SW480 (cell line): ENCODE measurements at regions not wholly inside any gene's neighbourhood (a gene's known extent, or its start where the extent isn't known, plus 50 kb on each side); places are given as distances from the start of the nearest gene placed in this dataset.

Experiments used
- DNase-seq: peaks from one replicate; pipeline ENCODE4 v3.0.0-alpha.2; 2016; ENCODE audit warnings: low spot score

DNA sequence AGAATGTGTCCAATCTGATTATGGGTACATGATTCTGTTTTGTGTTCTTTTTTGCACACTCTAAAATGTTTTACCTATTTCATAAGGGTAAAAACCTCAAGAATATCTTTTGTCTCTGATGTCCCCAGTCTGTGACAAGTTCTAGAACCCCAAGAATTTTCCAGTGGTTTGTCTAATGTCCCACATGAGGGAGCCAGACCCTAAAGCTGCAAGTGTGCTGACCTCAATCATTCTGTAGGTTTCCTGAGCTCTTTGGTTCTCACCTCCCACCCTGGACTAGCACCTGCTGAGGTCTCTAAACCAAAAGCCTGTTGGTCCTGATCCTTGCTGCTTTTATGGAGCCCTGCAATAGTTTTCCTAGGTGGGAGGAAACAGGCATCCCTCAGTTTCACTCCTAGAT, 149.8 kb upstream of the MPPED2 start:
- no peak for DNase-seq

- DNase-seq: no peak
These were observed 147.6 kb upstream of the MPPED2 start for GRCh38 chr11:30733748-30734147.

GRCh38 chr11:30730011-30730410, 143.9 kb upstream of the MPPED2 start:
- DNase-seq: no peak

DNA sequence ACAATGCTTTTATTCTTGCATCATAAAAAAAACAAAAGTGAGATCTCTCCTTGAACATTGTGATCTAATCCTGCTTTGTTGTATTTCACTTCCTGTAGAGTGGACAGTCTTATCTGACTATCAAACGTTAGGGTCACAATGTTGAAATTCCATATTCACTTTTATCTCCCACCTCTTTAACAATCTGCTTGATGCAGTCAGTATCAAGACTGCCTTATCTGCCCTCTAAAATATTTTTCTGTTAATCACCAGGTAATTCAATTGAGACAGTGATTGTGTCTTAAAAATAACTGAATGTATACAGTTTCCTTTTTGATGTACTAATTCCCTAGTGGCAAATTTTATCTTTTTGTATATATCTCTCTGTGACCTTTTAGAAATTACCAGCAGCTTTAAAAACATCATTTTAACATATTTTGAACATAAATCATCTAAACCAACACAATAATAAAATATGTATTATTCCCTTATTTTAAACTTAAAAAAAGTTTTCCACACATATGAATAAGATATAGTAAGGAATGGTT, 143.1 kb upstream of the MPPED2 start:
- DNase-seq: no peak

- no peak for DNase-seq
These were observed 139.6 kb upstream of the MPPED2 start for GRCh38 chr11:30725645-30726195.

DNA sequence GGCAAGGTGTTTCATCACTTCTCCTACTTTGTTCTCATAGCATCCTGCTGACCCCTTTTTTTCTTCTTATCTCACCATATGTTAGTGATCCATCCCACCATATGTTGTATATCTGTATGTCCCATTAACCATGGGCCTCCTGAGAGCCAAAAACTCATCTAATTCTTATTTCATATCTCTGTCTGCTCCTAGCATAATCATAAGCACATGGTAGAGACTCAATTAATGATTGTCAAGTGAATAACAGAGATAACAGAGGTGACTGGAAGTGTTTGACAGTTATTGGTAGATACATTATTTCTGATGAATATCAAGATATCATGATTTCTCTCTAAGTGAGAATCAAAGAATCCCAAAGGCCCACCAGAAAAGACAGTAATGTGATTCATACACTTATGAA, 138.1 kb upstream of the MPPED2 start:
- no peak for DNase-seq

DNA sequence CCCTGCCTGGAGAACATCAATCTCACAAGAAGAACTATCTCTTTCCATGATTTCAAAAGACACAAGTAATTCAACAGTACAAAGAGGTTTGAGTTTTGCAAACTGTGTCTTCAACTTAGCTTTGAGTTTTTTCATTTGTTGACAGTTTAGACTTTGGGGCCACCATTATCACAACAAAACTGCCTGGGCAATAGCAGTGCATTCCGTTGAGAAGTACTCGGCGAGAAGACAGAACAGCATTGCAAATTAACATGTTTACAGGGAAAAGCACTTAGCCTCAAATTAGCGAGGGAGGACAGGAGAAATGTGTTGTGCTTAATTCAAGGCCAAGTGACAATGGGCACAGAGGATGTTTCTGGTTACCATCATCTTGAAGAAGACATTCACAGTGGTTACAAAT, 133.2 kb upstream of the MPPED2 start:
- DNase-seq: no peak

- no peak for DNase-seq
These were observed 131.5 kb upstream of the MPPED2 start for GRCh38 chr11:30717641-30718040.

- no peak for DNase-seq
These were observed 130.9 kb upstream of the MPPED2 start for GRCh38 chr11:30717009-30717408.

DNA sequence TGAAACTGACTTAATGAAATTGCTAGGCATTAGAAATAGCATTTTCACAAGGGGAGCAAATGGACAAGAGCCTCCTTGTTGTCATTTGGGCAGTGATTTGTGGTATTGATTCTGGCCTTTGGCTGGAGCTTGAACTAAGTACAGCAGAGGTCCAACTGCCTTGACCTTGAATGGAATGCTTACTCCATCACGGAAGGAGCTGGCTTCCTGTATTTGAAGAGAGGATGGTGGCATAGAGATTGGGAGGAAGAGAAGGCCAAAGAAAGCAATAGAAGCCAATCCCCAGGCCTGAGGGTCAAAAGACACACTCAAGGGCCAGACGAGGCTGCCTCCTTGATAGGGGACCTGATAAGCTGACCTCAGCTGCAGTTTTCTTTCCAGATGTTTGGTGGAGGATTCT, 126.6 kb upstream of the MPPED2 start:
- DNase-seq: no peak

GRCh38 chr11:30710221-30710620, 124.1 kb upstream of the MPPED2 start:
- no peak for DNase-seq

DNA sequence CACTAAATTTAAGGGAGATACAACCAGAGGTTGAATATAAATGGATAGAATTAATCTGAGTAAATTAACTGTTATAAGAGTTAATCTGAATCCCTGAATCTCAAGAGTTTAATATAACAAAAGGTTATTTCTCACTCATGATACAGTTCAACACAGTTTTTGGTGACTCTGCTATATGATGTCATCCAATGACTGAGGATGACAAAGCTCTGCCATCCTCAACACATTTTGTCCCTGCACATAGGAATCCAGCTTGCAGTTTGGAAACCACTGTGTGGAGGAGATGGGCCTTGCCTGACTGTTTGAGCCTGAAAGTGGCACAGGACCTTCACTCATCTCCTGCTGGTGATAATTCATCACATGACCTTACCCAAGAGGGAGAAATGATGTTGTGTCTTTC, 121.0 kb upstream of the MPPED2 start:
- no peak for DNase-seq

DNA sequence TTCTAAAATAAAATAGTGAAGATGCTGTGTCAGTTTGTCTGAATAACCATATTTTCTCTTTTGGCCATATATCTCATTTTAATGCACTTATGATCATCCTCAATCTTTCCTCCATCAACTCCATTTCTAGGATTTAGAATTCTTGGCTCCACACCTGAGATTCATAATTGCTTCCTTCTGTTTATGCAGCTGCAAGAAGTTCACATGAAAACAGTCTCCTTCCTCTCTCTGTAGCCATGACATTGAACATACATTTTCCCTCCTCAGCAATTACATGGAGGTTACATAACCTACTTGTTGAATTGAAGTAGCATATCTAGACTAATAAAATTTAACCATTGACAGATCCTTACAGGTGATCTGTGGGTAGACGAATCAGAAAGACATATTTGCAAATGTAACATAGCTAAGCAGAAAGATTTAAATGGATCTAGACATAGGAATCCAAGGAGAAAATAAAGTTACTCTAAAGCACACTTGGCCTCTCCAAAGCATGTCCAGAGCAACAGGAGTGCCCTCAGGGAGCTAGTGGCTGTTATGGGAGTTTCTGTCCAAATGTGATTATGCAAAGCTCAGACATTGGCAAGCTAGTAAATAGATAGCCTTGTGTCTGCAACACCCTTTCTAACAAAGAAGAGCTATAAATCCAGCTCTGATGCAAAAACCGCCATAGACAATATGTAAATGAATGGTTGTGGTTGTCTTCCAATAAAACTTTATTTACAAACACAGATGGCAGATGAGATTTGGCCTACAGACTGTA, 119.9 kb upstream of the MPPED2 start:
- DNase-seq: no peak

DNA sequence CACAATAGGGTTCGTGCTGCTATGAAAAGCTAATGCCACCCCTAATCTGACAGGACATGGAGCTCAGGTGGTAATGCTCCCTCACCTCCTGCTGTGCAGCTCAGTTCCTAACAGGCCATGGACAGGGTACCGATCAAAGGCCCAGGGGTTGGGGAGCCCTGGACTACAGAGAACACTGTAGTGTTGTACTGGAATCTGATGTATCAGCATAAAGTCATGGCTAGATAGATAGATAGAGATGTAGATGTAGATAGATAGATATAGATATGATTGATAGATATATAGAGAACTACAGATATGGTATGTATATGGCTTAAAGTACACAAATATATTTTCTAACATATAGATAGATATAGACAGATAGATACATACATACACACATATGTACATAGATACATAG, 112.3 kb upstream of the MPPED2 start:
- DNase-seq: no peak

DNA sequence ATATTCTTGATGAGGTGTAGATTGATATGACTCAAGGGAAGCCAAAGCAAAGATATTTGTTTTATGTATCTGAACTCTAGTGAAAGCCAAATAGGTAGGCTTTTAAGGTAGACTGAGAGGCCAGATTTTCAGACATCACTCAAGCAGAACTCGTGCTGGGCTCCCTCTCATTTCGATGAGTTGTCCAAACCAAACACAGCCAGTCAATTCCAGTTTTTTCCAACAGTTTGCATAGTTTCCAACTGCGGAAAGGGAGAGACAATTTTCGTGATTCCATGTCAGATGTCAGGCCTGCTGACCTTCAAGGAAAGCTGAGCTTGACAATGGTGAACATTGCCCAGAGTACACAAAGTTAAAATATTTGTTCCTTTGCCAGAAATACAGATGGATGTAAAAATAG, 110.9 kb upstream of the MPPED2 start:
- DNase-seq: no peak

DNA sequence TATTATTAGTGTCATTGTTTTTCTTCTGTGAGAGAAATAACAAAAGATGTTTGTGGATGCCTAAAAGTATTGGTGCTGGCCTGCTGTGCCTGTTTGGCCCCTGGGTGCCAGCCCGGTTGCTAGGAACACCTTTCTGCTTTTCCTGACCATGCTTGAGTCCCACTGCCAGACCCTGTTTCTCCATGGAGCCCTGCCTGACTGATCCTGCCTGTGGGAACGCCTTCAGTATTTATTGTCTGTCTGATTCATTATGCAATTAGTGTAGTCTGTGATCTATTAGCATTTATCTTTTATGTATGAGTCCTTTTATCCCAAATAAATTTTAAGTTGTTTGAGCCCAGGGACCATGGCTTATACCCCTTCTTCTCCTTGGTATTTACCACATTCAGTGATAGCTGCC, 98.6 kb upstream of the MPPED2 start:
- DNase-seq: no peak

DNA sequence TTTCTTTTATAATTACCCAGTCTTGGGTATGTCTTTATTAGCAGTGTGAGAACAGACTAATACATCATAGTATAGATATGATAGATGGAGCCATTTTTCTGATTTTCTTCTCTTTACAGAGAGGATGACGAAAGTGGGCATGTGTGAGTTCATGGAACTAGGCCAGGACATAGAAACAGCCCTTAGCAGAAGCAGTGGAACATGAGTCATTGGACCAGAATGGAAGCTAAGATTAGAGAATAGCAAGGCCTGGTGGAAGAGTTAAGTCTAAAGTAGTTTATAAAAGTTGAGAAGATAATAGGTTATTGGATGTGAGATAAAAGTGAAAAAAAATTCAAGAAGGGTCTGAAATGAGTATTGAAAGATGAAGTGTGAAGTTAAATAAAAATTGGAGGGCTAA, 97.0 kb upstream of the MPPED2 start:
- DNase-seq: no peak

DNA sequence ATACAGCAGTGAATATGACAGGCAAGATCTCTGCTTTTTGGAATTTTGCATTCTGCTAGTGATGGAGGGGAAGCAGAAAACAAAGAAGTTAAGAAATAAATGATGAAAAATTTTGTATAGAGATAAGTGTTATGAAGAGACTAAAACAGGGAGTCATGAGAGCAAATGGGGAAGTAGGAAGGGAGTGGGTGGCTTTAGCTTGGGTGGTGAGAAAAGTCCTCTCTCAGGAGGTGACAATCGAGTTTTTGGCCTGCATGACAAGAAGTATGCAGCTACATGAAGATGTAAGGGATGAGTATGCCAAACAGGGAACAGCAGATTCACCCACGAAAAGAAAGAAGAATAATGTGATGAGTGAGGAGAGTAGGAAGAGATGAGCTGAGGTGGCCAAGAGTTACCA, 80.7 kb upstream of the MPPED2 start:
- no peak for DNase-seq

GRCh38 chr11:30665067-30665466, 78.9 kb upstream of the MPPED2 start:
- no peak for DNase-seq

GRCh38 chr11:30653606-30654005, 67.5 kb upstream of the MPPED2 start:
- DNase-seq: no peak

- DNase-seq: no peak
These were observed 66.6 kb upstream of the MPPED2 start for GRCh38 chr11:30652801-30653200.

DNA sequence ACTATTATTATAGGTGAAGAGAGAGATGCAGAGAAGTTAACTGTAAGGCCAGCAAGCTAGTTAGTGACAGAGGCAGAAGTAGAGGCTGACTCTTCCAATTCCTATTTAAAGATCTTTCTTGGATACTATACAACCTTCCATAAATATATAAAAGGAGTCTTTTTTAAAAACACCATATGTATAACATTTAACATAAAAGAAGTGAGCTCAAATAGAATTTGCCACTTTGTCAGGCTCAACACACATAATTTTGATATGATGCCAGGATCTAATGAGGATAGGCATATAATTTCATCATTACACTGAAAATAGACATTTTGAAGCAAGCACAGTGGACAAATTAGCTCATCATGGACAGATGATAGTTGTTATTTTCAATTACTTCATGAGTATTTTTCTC, 64.1 kb upstream of the MPPED2 start:
- DNase-seq: no peak
